ENCODE measurements at regions not wholly inside any gene's neighbourhood (a gene's known extent, or its start where the extent isn't known, plus 50 kb on each side); places are given as distances from the start of the nearest gene placed in this dataset.

GRCh38 chr1:36665478-36666080 lies 182.9 kb upstream of the CSF3R start:
- no peak for DNase-seq (ENCODE audit: low spot score)
- Histone ChIP-seq H3K9me3 (ENCODE audit: control insufficient read depth in 4 of 4, low read length in 3 of 4) (no peaks in the 10 kb centered on the region), H3K27ac (ENCODE audit: low read depth in 1 of 2, low read length in 2 of 2) (no peak overlapping the region), H3K9ac (ENCODE audit: low read depth in 1 of 2, low read length in 2 of 2) (no peak overlapping the region), H3K4me3 (ENCODE audit: low read depth in 1 of 3, low read length in 3 of 3) (no peak overlapping the region), H3K36me3 (ENCODE audit: control insufficient read depth in 4 of 4, insufficient read depth in 3 of 4, low read depth in 1 of 4, low read length in 3 of 4) (no peaks in the 10 kb centered on the region), H3K4me1 (ENCODE audit: control insufficient read depth in 4 of 4, insufficient read depth in 4 of 4, low read length in 3 of 4) (no peaks in the 10 kb centered on the region), H3K27me3 (ENCODE audit: control insufficient read depth in 4 of 4, insufficient read depth in 4 of 4, low read length in 3 of 4) (no peaks in the 10 kb centered on the region)
- 79% methylated on average over 9 of the region's 9 CpGs for WGBS
- TF ChIP-seq RXRA (IDR thresholded peaks at IDR 0.05) (no peak), EGR1 (IDR thresholded peaks at IDR 0.05; ENCODE audit: low read depth in 2 of 2) (no peak), MAX (IDR thresholded peaks at IDR 0.05) (no peak)

GRCh38 chr1:36664571-36665287 lies 182.0 kb upstream of the CSF3R start:
- no peak overlapping the region for H3K9ac ChIP-seq (ENCODE audit: low read depth in 1 of 2, low read length in 2 of 2)
- H3K4me3 ChIP-seq (ENCODE audit: low read depth in 1 of 3, low read length in 3 of 3): no peak overlapping the region
- H3K27ac ChIP-seq (ENCODE audit: low read depth in 1 of 2, low read length in 2 of 2): no peak overlapping the region
- H3K36me3 ChIP-seq (ENCODE audit: control insufficient read depth in 4 of 4, insufficient read depth in 3 of 4, low read depth in 1 of 4, low read length in 3 of 4): no peaks in the 10 kb centered on the region
- no peaks in the 10 kb centered on the region for H3K4me1 ChIP-seq (ENCODE audit: control insufficient read depth in 4 of 4, insufficient read depth in 4 of 4, low read length in 3 of 4)
- no peaks in the 10 kb centered on the region for H3K27me3 ChIP-seq (ENCODE audit: control insufficient read depth in 4 of 4, insufficient read depth in 4 of 4, low read length in 3 of 4)
- TF ChIP-seq, protein P1, sequence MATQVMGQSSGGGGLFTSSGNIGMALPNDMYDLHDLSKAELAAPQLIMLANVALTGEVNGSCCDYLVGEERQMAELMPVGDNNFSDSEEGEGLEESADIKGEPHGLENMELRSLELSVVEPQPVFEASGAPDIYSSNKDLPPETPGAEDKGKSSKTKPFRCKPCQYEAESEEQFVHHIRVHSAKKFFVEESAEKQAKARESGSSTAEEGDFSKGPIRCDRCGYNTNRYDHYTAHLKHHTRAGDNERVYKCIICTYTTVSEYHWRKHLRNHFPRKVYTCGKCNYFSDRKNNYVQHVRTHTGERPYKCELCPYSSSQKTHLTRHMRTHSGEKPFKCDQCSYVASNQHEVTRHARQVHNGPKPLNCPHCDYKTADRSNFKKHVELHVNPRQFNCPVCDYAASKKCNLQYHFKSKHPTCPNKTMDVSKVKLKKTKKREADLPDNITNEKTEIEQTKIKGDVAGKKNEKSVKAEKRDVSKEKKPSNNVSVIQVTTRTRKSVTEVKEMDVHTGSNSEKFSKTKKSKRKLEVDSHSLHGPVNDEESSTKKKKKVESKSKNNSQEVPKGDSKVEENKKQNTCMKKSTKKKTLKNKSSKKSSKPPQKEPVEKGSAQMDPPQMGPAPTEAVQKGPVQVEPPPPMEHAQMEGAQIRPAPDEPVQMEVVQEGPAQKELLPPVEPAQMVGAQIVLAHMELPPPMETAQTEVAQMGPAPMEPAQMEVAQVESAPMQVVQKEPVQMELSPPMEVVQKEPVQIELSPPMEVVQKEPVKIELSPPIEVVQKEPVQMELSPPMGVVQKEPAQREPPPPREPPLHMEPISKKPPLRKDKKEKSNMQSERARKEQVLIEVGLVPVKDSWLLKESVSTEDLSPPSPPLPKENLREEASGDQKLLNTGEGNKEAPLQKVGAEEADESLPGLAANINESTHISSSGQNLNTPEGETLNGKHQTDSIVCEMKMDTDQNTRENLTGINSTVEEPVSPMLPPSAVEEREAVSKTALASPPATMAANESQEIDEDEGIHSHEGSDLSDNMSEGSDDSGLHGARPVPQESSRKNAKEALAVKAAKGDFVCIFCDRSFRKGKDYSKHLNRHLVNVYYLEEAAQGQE (IDR thresholded peaks at IDR 0.05): no peak
- H3K9me3 ChIP-seq (ENCODE audit: control insufficient read depth in 4 of 4, low read length in 3 of 4): no peaks in the 10 kb centered on the region
- WGBS: 69% methylated on average over 11 of the region's 11 CpGs
- no peak for DNase-seq (ENCODE audit: low spot score)

DNA sequence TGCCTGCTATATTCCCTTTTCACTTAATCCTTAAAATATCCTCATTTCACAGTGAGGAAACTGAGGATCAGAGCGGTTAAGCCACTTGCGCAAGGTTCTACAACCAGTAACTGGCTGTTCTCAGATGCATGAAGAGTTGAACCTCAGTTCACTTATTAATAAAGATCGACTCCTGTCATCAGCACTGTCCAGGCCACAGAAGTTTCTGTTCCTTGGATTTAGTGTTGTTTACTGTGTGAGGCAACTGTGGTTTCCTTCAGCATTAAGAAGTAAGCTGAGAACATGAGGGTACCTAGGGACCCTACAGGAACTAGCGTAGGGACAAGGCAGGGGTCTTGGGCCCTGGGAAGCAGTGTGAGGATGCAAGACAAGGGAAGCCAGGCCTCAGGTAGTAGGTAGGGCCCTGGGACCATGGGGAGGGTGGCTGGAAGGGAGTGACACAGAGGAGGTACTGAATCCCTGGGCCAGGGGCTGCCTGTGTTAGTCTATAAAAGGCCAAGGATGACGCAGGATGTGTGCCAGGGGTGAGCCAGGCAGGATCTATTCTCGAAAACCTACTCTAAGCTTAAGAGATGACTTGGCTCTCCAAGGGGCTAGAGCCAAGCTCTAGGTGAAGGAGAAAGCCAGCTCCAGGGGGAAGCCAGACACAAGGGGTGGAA lies 181.2 kb upstream of the CSF3R start:
- TF ChIP-seq SP1 (IDR thresholded peaks at IDR 0.05) (no peak), GABPA (IDR thresholded peaks at IDR 0.05 in 1 of 2, conservative IDR thresholded peaks at IDR 0.05 in 1 of 2) (no peak), JUND (IDR thresholded peaks at IDR 0.05) (no peak)
- Histone ChIP-seq H3K9ac (ENCODE audit: low read depth in 1 of 2, low read length in 2 of 2) (no peak overlapping the region), H3K36me3 (ENCODE audit: control insufficient read depth in 4 of 4, insufficient read depth in 3 of 4, low read depth in 1 of 4, low read length in 3 of 4) (no peaks in the 10 kb centered on the region), H3K4me3 (ENCODE audit: low read depth in 1 of 3, low read length in 3 of 3) (no peak overlapping the region), H3K4me1 (ENCODE audit: control insufficient read depth in 4 of 4, insufficient read depth in 4 of 4, low read length in 3 of 4) (no peaks in the 10 kb centered on the region), H3K9me3 (ENCODE audit: control insufficient read depth in 4 of 4, low read length in 3 of 4) (no peaks in the 10 kb centered on the region), H3K27me3 (ENCODE audit: control insufficient read depth in 4 of 4, insufficient read depth in 4 of 4, low read length in 3 of 4) (no peaks in the 10 kb centered on the region), H3K27ac (ENCODE audit: low read depth in 1 of 2, low read length in 2 of 2) (no peak overlapping the region)
- DNase-seq (ENCODE audit: low spot score): no peak
- 88% methylated on average over 6 of the region's 6 CpGs for WGBS

All from liver (tissue), 7 donors.